Lung (tissue), 11 donors: ENCODE measurements at regions not wholly inside any gene's neighbourhood (a gene's known extent, or its start where the extent isn't known, plus 50 kb on each side); places are given as distances from the start of the nearest gene placed in this dataset.

Experiments used
- ATAC-seq: fragments of 200-7000 bp; cut with Tn5 transposase; one replicate; pipeline ENCODE4 v1.9.1; 2020; ENCODE audit warnings: moderate number of reproducible peaks; ENCODE audit not compliant: insufficient read depth, low FRiP score
- DNase-seq, 3 donors: peaks; one replicate each; pipeline ENCODE4 v3.0.0-alpha.2; 2013 to 2017
- H3K27ac ChIP-seq, 2 donors: one replicate each; pipeline ENCODE4 v1.5.1; 2013; ENCODE audit warnings: mild to moderate bottlenecking in 2 of 2, moderate library complexity in 2 of 2, control low read depth in 1 of 2, inconsistent platforms in 1 of 2, low read depth in 1 of 2, low read length in 1 of 2
- H3K27me3 ChIP-seq, 3 donors: one replicate each; pipeline ENCODE4 v1.5.1; 2013; ENCODE audit warnings: low read length in 2 of 3; ENCODE audit not compliant: control insufficient read depth in 3 of 3, insufficient read depth in 3 of 3
- H3K36me3 ChIP-seq, 4 donors: one replicate each; pipeline ENCODE4 v1.5.1; 2013; ENCODE audit warnings: low read length in 4 of 4, mild to moderate bottlenecking in 1 of 4, moderate library complexity in 1 of 4; ENCODE audit not compliant: control insufficient read depth in 4 of 4, insufficient read depth in 4 of 4
- H3K4me1 ChIP-seq, 5 donors: one replicate each; pipeline ENCODE4 v1.5.1; 2013; ENCODE audit warnings: low read length in 5 of 5, mild to moderate bottlenecking in 2 of 5, moderate library complexity in 1 of 5; ENCODE audit not compliant: control insufficient read depth in 5 of 5, insufficient read depth in 5 of 5
- H3K4me3 ChIP-seq: one replicate; pipeline ENCODE4 v1.5.1; 2013; ENCODE audit warnings: mild to moderate bottlenecking, control low read depth, moderate library complexity
- H3K9ac ChIP-seq, 2 donors: one replicate each; pipeline ENCODE4 v1.5.1; 2013; ENCODE audit warnings: low read length in 2 of 2, control low read depth in 1 of 2; ENCODE audit not compliant: insufficient read depth in 1 of 2
- H3K9me3 ChIP-seq, 4 donors: one replicate each; pipeline ENCODE4 v1.5.1; 2013; ENCODE audit warnings: low read length in 3 of 4, mild to moderate bottlenecking in 1 of 4, moderate library complexity in 1 of 4; ENCODE audit not compliant: control insufficient read depth in 4 of 4, insufficient read depth in 3 of 4
- CTCF ChIP-seq: IDR thresholded peaks from 2 replicates; pipeline ENCODE4 v1.5.1; 2012; ENCODE audit warnings: mild to moderate bottlenecking; ENCODE audit errors: control extremely low read depth, extremely low read depth
- WGBS, 2 donors: extraction: QIAGEN DNeasy Blood & Tissue Kit; methylation state at CpG; one replicate each; pipeline ENCODE4 v1.1.7; 2013; 5-methylcytosine and 5-hydroxymethylcytosine counted together
- donor health status: control.
- donor health status: control.
- donor health status: Bipolar disorder and iron deficiency.
- donor health status: healthy.
- donor health status: DM: yes; HTN: yes; CAD: no.

GRCh38 chr1:238279694-238280380 lies 389.1 kb upstream of the ZP4 start:
- Histone ChIP-seq H3K9me3 (peaks cover 0 to 2% (median under 1%) of the 10 kb centered on the region in 4 donors), H3K4me1 (peaks cover 0 to 10% (median 0%) of the 10 kb centered on the region in 5 donors), H3K4me3 (no peak overlapping the region), H3K27me3 (no peaks in the 10 kb centered on the region), H3K27ac (no peak overlapping the region), H3K36me3 (no peaks in the 10 kb centered on the region), H3K9ac (no peak overlapping the region)
- WGBS, 2 donors, result 60 to 76% methylated on average over 3 of the region's 3 CpGs
- ATAC-seq (no peak), DNase-seq (peak; percentile 81 to 97 (median 97))
- TF ChIP-seq CTCF, result no peak

DNA sequence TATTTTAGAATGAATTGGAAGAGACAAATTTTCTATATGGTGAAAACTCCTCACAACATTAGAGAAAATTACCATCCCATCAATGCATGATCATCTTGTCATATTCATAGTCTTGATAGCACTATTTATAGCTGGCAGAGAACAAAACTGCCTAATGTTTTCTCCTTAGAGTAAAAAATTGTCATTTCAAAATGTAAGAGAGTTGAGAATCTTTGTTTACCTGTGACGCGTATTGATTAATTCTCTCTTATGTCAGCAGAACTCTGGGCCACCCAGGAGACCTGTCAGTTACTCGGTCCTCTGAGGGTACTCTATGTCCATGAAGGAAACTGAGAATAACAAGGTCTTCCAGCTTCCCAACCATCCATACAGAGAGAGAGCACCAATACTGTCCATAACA lies 381.4 kb upstream of the ZP4 start:
- peaks cover 0 to 5% (median under 1%) of the 10 kb centered on the region in 4 donors for H3K9me3 ChIP-seq
- H3K4me3 ChIP-seq, result no peak overlapping the region
- H3K9ac ChIP-seq, result no peak overlapping the region
- DNase-seq (no peak), ATAC-seq (no peak)
- WGBS, 2 donors, result 96 to 97% methylated on average over 3 of the region's 3 CpGs
- H3K27me3 ChIP-seq, result no peaks in the 10 kb centered on the region
- H3K36me3 ChIP-seq, result no peaks in the 10 kb centered on the region
- H3K27ac ChIP-seq, result no peak overlapping the region
- no peak for TF ChIP-seq CTCF
- H3K4me1 ChIP-seq, result no peaks in the 10 kb centered on the region

- ATAC-seq, result no peak
- no peak for TF ChIP-seq CTCF
- 36 to 47% methylated on average over 1 of the region's 1 CpG for WGBS, 2 donors
Measured at GRCh38 chr1:238265866-238266265, 375.1 kb upstream of the ZP4 start.

DNA sequence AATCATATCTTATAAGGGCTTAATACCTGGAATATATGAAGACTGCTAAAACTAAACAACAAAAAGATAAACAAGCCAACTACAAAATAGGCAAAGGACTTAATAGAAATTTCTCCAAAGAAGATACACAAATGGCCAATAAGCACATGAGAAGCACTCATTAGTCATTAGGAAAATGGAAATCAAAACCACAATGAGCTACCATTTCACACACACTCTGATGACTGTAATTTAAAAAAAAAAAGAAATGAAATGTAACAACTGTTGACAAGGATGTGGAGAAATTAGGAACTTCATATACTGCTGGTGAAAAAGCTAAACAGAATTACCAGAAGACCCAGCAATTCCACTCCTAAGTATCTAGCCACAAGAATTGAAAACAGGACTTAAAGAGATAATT lies 374.2 kb upstream of the ZP4 start:
- Histone ChIP-seq H3K9ac (no peak overlapping the region), H3K36me3 (no peaks in the 10 kb centered on the region), H3K27ac (no peak overlapping the region), H3K4me3 (no peak overlapping the region), H3K27me3 (no peaks in the 10 kb centered on the region), H3K9me3 (no peaks in the 10 kb centered on the region), H3K4me1 (no peaks in the 10 kb centered on the region)
- DNase-seq, result no peak
- ATAC-seq, result no peak
- no peak for TF ChIP-seq CTCF

More at GRCh38 chr1:238265866-238266265, 375.1 kb upstream of the ZP4 start:
- Histone ChIP-seq H3K27me3 (no peaks in the 10 kb centered on the region), H3K9me3 (no peaks in the 10 kb centered on the region), H3K27ac (no peak overlapping the region), H3K9ac (no peak overlapping the region), H3K4me1 (no peaks in the 10 kb centered on the region), H3K4me3 (no peak overlapping the region), H3K36me3 (no peaks in the 10 kb centered on the region)
- DNase-seq, result no peak
